Gastroesophageal sphincter (tissue), 4 donors: ENCODE measurements at regions not wholly inside any gene's neighbourhood (a gene's known extent, or its start where the extent isn't known, plus 50 kb on each side); places are given as distances from the start of the nearest gene placed in this dataset.

Experiments
- ATAC-seq: fragments of 150-250 bp; one replicate; pipeline ENCODE4 v1.9.1; 2016; ENCODE audit warnings: mild to moderate bottlenecking, moderate library complexity
- H3K27ac ChIP-seq, 4 donors: fragments of 200-600 bp; sonication (generic) in 3 of 4; 1 replicate in 3 of 4; 2 replicates in 1 of 4; pipeline ENCODE4 v1.5.1; 2016 to 2019
- H3K27me3 ChIP-seq: fragments of 200-600 bp; sonication (generic); one replicate; pipeline ENCODE4 v1.5.1; 2019
- H3K36me3 ChIP-seq, 2 donors: fragments of 200-600 bp; sonication (generic); one replicate each; pipeline ENCODE4 v1.5.1; 2019; ENCODE audit warnings: control low read depth in 1 of 2
- H3K4me1 ChIP-seq, 3 donors: fragments of 200-600 bp; sonication (generic); 1 replicate in 2 of 3; 2 replicates in 1 of 3; pipeline ENCODE4 v1.5.1; 2016 to 2019; ENCODE audit warnings: control low read depth in 2 of 3
- H3K4me3 ChIP-seq, 2 donors: fragments of 200-600 bp; sonication (generic); one replicate each; pipeline ENCODE4 v1.5.1; 2019; ENCODE audit warnings: mild to moderate bottlenecking in 1 of 2, moderate library complexity in 1 of 2
- H3K9me3 ChIP-seq, 3 donors: fragments of 200-600 bp; sonication (generic); one replicate each; pipeline ENCODE4 v1.5.1; 2017 to 2019; ENCODE audit warnings: control low read depth in 2 of 3
- EP300 ChIP-seq: sonication (generic); formaldehyde crosslinking; IDR thresholded peaks from one replicate; pipeline ENCODE4 v1.6.1; 2017; ENCODE audit warnings: antibody characterized with exemption, mild to moderate bottlenecking
- POLR2A ChIP-seq, 2 donors: fragments of 450-650 bp; IDR thresholded peaks; one replicate each; pipeline ENCODE4 v1.6.1; 2017; ENCODE audit warnings: antibody characterized with exemption in 2 of 2, mild to moderate bottlenecking in 2 of 2, moderate library complexity in 1 of 2
- POLR2AphosphoS5 ChIP-seq: sonication (generic); formaldehyde crosslinking; IDR thresholded peaks from one replicate; pipeline ENCODE4 v1.6.1; 2017; ENCODE audit warnings: antibody characterized with exemption
- WGBS, 2 donors: methylation state at CpG; one replicate each; pipeline ENCODE4 v1.1.5; 2018; ENCODE audit warnings: low coverage in 1 of 2; 5-methylcytosine and 5-hydroxymethylcytosine counted together
- TF ChIP-seq, protein P1 (sequence below), 4 experiments: fragments of 200-600 bp in 2 of 4; fragments of 450-650 bp in 2 of 4; sonication (generic) in 1 of 4; IDR thresholded peaks; one replicate each; pipeline ENCODE4 v1.5.1; 2017 to 2019; ENCODE audit warnings: antibody characterized with exemption in 4 of 4, mild to moderate bottlenecking in 2 of 4, moderate library complexity in 2 of 4

DNA sequence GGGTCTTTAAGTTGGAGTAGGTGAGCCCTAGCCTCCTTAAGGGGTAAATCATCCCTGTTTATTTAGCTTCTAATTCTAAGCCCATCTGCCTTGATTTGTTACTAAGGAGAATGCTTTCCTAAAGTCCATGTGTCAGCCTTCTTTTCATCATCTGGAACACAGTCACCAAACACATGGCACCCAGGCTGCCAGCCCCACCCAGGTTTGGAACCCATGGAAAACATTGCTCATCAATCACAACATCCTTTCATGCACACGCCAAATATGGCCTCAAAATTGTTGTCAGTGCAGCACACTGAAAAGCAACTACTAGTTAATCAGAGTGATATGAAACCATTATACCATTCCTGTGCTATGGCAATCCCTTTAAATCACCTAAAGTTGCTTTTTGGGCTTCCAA lies 386.7 kb upstream of the ESRRG start:
- whole genome bisulfite sequencing, 2 donors: 14% methylated on average over 1 of the region's 1 CpG; no CpG with 5 or more reads in 1 of the 2 donors
- no peaks in the 10 kb centered on the region for H3K27me3 ChIP-seq

DNA sequence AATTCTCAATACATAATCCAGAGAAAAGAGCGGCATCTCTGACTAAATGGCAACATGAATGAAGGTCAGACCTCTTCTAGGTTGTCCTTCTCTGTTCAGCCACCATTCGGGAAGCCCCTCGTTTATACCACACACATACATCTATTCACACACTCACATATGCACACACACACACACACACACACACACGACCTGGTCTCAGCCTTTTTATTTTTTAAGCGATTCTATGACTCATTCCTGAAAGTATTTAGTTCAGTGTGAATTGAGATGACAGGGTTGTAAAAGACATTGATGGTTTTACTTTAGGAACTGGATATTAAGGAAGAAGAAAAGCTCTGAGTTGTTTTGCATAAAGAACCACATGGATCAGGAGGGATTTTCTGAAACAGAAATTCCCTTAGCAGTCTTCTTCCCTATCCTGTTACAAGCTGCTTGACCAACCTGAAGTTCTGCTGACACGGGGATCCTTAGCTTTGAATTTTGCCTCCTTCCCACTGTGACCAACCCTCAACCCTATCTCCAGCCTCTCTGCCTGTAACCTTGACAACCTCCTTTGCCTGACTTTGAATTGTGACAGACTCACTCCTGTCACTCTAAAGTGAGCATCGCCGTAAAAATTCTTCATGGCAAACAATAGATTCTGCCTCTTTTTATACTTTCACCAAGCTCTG lies 383.1 kb upstream of the ESRRG start:
- H3K9me3 ChIP-seq: no peaks in the 10 kb centered on the region
- H3K36me3 ChIP-seq: no peaks in the 10 kb centered on the region
- no peaks in the 10 kb centered on the region for H3K27me3 ChIP-seq
- peaks cover 0 to 4% (median 0%) of the 10 kb centered on the region in 3 donors for H3K4me1 ChIP-seq
- no peak overlapping the region for H3K4me3 ChIP-seq
- peak; percentile 15 for ATAC-seq
- no peak for TF ChIP-seq POLR2A (IDR thresholded peaks at IDR 0.05)
- no peak for TF ChIP-seq POLR2AphosphoS5
- TF ChIP-seq EP300: no peak
- TF ChIP-seq, protein P1, sequence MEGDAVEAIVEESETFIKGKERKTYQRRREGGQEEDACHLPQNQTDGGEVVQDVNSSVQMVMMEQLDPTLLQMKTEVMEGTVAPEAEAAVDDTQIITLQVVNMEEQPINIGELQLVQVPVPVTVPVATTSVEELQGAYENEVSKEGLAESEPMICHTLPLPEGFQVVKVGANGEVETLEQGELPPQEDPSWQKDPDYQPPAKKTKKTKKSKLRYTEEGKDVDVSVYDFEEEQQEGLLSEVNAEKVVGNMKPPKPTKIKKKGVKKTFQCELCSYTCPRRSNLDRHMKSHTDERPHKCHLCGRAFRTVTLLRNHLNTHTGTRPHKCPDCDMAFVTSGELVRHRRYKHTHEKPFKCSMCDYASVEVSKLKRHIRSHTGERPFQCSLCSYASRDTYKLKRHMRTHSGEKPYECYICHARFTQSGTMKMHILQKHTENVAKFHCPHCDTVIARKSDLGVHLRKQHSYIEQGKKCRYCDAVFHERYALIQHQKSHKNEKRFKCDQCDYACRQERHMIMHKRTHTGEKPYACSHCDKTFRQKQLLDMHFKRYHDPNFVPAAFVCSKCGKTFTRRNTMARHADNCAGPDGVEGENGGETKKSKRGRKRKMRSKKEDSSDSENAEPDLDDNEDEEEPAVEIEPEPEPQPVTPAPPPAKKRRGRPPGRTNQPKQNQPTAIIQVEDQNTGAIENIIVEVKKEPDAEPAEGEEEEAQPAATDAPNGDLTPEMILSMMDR (IDR thresholded peaks at IDR 0.05): no peak
- no peak overlapping the region for H3K27ac ChIP-seq
- 60 to 66% methylated on average over 8 of the region's 8 CpGs for WGBS, 2 donors

More for the DNA sequence above, 386.7 kb upstream of the ESRRG start:
- Histone ChIP-seq H3K27ac (no peak overlapping the region), H3K4me1 (peaks cover 0 to 4% (median 0%) of the 10 kb centered on the region in 3 donors), H3K9me3 (no peaks in the 10 kb centered on the region), H3K36me3 (no peaks in the 10 kb centered on the region), H3K4me3 (no peak overlapping the region)
- TF ChIP-seq, protein P1 (IDR thresholded peaks at IDR 0.05): no peak
- TF ChIP-seq POLR2A (IDR thresholded peaks at IDR 0.05) (no peak), EP300 (no peak), POLR2AphosphoS5 (no peak)
- no peak for ATAC-seq

DNA sequence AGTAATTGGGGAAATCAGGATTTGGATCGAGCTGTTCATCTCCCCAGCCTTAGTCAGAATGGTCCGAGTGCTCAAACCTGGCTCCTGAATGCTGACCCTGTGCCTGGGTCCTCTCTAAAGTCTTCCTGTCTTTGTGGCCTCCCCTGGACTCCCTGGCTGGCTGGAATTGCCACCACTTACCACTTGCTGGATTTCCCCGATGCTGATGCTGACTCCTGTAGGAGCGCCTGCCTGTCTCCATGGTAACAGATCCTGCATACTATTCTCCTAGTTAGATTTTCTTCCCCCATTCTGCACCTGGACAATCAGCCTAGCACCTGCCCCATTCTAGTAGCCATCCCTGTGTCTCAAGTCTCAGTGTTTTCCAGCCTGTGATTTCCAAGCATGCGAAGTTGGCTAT lies 382.2 kb upstream of the ESRRG start:
- 92 to 100% methylated on average over 2 to 3 of the region's 5 CpGs for WGBS, 2 donors
- Histone ChIP-seq H3K4me3 (no peak overlapping the region), H3K27me3 (no peaks in the 10 kb centered on the region)

DNA sequence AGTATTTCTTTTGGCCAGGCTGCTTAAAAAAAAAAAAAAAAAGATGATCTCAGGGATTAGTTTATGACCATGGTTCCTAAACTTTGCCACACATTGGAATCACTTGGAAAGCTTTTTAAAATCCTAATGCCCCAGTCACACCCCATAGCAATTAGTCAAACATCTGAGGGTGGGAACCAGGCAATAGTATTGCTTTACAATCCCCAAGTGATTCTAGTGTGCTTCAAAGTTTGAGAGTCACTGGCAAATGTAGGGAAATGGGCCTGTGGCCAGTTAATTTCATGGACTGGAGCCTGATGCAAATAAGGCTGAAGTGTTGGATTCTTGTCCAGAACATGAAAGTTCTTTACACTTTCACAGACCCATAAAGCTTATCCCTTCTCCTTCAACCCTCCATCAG lies 374.6 kb upstream of the ESRRG start:
- no peak for ATAC-seq
- Histone ChIP-seq H3K27me3 (no peaks in the 10 kb centered on the region), H3K9me3 (no peaks in the 10 kb centered on the region), H3K27ac (no peak overlapping the region), H3K4me3 (no peak overlapping the region), H3K4me1 (no peaks in the 10 kb centered on the region), H3K36me3 (no peaks in the 10 kb centered on the region)
- TF ChIP-seq POLR2A (IDR thresholded peaks at IDR 0.05) (no peak), POLR2AphosphoS5 (no peak), EP300 (no peak)
- TF ChIP-seq, protein P1 (IDR thresholded peaks at IDR 0.05): no peak

More for the DNA sequence above, 382.2 kb upstream of the ESRRG start:
- H3K4me1 ChIP-seq: peaks cover 0 to 4% (median 0%) of the 10 kb centered on the region in 3 donors
- H3K27ac ChIP-seq: no peak overlapping the region
- no peaks in the 10 kb centered on the region for H3K36me3 ChIP-seq
- TF ChIP-seq EP300 (no peak), POLR2A (IDR thresholded peaks at IDR 0.05) (no peak), POLR2AphosphoS5 (no peak)
- TF ChIP-seq, protein P1 (IDR thresholded peaks at IDR 0.05): no peak
- no peaks in the 10 kb centered on the region for H3K9me3 ChIP-seq
- ATAC-seq: no peak

DNA sequence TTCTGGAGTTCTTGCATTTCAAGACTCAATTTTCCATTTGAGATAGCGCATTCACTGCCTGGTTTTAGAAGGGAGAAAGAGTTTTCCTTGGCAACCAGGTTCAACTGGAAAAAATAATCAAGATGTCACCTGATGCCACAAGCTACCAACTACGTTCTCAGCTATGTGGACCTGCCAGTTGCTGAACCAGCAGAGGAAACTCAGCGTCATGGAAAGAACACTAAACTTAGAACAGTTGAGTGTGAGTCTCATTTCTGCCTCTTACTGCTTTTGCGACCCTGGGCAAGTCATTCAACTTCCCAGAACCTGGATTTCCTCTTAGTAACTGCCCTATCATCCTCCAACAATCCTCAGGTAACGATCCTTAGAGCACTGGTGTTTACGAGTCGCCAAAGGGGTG lies 373.0 kb upstream of the ESRRG start:
- ATAC-seq: no peak
- Histone ChIP-seq H3K4me3 (no peak overlapping the region), H3K27me3 (no peaks in the 10 kb centered on the region), H3K36me3 (no peaks in the 10 kb centered on the region), H3K9me3 (no peaks in the 10 kb centered on the region), H3K4me1 (peaks cover 0 to 9% (median 3%) of the 10 kb centered on the region in 3 donors), H3K27ac (no peak overlapping the region)
- TF ChIP-seq, protein P1 (IDR thresholded peaks at IDR 0.05): no peak
- TF ChIP-seq EP300 (no peak), POLR2A (IDR thresholded peaks at IDR 0.05) (no peak), POLR2AphosphoS5 (no peak)
- WGBS, 2 donors: 77 to 95% methylated on average over 5 of the region's 7 CpGs
